ENCODE measurements at regions not wholly inside any gene's neighbourhood (a gene's known extent, or its start where the extent isn't known, plus 50 kb on each side); places are given as distances from the start of the nearest gene placed in this dataset.

- TF ChIP-seq CEBPB (IDR thresholded peaks at IDR 0.05) (no peak), YY1 (IDR thresholded peaks at IDR 0.05; ENCODE audit: low read depth) (no peak), CREB1 (IDR thresholded peaks at IDR 0.05; ENCODE audit: low read depth) (no peak), RAD21 (IDR thresholded peaks at IDR 0.05; ENCODE audit: low read depth) (no peak), EGR1 (IDR thresholded peaks at IDR 0.05) (no peak), TAF1 (IDR thresholded peaks at IDR 0.05; ENCODE audit: low read depth) (no peak), NFIC (IDR thresholded peaks at IDR 0.05) (no peak), TCF12 (IDR thresholded peaks at IDR 0.05; ENCODE audit: low read depth) (no peak), MAX (IDR thresholded peaks at IDR 0.05) (no peak), USF1 (IDR thresholded peaks at IDR 0.05) (no peak)
Observed at GRCh38 chr14:30185832-30186231, 258.2 kb upstream of the PRKD1 start.

- TF ChIP-seq NFIC (IDR thresholded peaks at IDR 0.05) (no peak), TEAD4 (IDR thresholded peaks at IDR 0.05) (no peak), CREB1 (IDR thresholded peaks at IDR 0.05; ENCODE audit: low read depth) (no peak), EGR1 (IDR thresholded peaks at IDR 0.05) (no peak), TAF1 (IDR thresholded peaks at IDR 0.05; ENCODE audit: low read depth) (no peak), RAD21 (IDR thresholded peaks at IDR 0.05; ENCODE audit: low read depth) (no peak)
Observed at GRCh38 chr14:30191639-30192279, 264.1 kb upstream of the PRKD1 start.

GRCh38 chr14:30193101-30193500 lies 265.5 kb upstream of the PRKD1 start:
- TF ChIP-seq, protein P1, sequence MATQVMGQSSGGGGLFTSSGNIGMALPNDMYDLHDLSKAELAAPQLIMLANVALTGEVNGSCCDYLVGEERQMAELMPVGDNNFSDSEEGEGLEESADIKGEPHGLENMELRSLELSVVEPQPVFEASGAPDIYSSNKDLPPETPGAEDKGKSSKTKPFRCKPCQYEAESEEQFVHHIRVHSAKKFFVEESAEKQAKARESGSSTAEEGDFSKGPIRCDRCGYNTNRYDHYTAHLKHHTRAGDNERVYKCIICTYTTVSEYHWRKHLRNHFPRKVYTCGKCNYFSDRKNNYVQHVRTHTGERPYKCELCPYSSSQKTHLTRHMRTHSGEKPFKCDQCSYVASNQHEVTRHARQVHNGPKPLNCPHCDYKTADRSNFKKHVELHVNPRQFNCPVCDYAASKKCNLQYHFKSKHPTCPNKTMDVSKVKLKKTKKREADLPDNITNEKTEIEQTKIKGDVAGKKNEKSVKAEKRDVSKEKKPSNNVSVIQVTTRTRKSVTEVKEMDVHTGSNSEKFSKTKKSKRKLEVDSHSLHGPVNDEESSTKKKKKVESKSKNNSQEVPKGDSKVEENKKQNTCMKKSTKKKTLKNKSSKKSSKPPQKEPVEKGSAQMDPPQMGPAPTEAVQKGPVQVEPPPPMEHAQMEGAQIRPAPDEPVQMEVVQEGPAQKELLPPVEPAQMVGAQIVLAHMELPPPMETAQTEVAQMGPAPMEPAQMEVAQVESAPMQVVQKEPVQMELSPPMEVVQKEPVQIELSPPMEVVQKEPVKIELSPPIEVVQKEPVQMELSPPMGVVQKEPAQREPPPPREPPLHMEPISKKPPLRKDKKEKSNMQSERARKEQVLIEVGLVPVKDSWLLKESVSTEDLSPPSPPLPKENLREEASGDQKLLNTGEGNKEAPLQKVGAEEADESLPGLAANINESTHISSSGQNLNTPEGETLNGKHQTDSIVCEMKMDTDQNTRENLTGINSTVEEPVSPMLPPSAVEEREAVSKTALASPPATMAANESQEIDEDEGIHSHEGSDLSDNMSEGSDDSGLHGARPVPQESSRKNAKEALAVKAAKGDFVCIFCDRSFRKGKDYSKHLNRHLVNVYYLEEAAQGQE (IDR thresholded peaks at IDR 0.05; ENCODE audit: low read depth), result no peak

DNA sequence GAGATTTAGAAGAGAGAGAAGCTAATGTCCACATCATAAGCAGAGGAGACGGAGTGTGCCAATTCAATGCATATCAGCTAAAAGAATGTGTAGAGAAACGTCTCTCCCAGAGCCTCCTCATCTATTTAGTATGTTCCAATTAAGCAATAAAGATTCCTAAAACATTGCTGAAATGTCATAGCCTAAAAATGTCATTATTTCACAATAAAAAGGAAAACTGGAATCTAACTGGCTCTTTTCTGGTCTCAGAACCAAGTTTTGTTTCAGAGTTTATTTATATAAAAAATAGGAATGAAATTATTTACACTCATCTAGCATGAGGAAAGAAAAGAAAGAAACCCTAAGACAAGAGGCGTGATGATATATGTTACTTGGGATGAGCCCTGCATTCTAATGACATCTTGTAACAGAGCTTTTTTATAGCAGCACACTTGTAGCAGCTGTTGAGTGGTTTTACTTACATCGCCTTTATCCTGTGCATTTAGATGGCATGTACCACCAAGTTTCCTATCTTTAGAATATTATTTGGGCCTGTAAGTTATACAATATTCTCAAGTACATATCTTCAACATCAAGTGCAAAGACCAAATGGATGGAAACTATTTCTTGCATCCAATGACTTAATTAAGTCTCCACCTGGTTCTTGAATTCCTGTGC lies 266.3 kb upstream of the PRKD1 start:
- TF ChIP-seq EP300 (IDR thresholded peaks at IDR 0.05; ENCODE audit: borderline replicate concordance) (no peak), EGR1 (IDR thresholded peaks at IDR 0.05) (no peak), YY1 (IDR thresholded peaks at IDR 0.05; ENCODE audit: low read depth) (no peak), RAD21 (IDR thresholded peaks at IDR 0.05; ENCODE audit: low read depth) (no peak), TCF12 (IDR thresholded peaks at IDR 0.05; ENCODE audit: low read depth) (no peak), ZBTB7A (IDR thresholded peaks at IDR 0.05; ENCODE audit: low read depth) (no peak), FOXM1 (IDR thresholded peaks at IDR 0.05; ENCODE audit: borderline replicate concordance, low read depth) (no peak), TAF1 (IDR thresholded peaks at IDR 0.05; ENCODE audit: low read depth) (no peak), CEBPB (IDR thresholded peaks at IDR 0.05) (no peak), CREB1 (IDR thresholded peaks at IDR 0.05; ENCODE audit: low read depth) (no peak), MAX (IDR thresholded peaks at IDR 0.05) (no peak), TEAD4 (IDR thresholded peaks at IDR 0.05) (no peak), NFIC (IDR thresholded peaks at IDR 0.05) (no peak), USF1 (IDR thresholded peaks at IDR 0.05) (no peak)
- TF ChIP-seq, protein P1 (IDR thresholded peaks at IDR 0.05; ENCODE audit: low read depth), result no peak

DNA sequence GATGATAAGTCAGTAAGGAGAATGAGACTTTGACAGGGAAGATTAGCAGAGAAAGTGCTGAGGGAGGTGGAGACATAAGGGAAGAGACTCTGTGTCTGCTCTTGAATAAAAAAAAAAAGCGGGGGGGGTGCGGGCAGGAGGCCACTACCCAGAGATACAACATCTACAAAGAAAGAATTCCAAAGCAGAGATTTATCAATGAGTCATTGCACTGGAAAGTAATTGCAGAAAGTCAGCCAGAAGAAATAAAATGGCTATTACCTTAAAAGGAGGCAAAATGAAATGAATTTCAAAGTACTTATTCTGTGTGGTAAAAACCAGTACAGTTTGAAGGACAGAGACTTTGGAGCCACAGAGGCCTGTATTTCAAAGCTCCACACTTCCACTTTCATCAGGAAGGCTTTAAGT lies 267.1 kb upstream of the PRKD1 start:
- TF ChIP-seq TEAD4 (IDR thresholded peaks at IDR 0.05) (no peak), ZBTB7A (IDR thresholded peaks at IDR 0.05; ENCODE audit: low read depth) (no peak)

- no peak for TF ChIP-seq CEBPB (IDR thresholded peaks at IDR 0.05)
- no peak for TF ChIP-seq MAX (IDR thresholded peaks at IDR 0.05)
- TF ChIP-seq USF1 (IDR thresholded peaks at IDR 0.05), result no peak
- TF ChIP-seq EGR1 (IDR thresholded peaks at IDR 0.05), result no peak
- TF ChIP-seq, protein P1 (IDR thresholded peaks at IDR 0.05; ENCODE audit: low read depth), result no peak
- TF ChIP-seq EP300 (IDR thresholded peaks at IDR 0.05; ENCODE audit: borderline replicate concordance), result no peak
- no peak for TF ChIP-seq YY1 (IDR thresholded peaks at IDR 0.05; ENCODE audit: low read depth)
Observed at GRCh38 chr14:30195941-30196340, 268.3 kb upstream of the PRKD1 start.
